ENCODE measurements at regions not wholly inside any gene's neighbourhood (a gene's known extent, or its start where the extent isn't known, plus 50 kb on each side); places are given as distances from the start of the nearest gene placed in this dataset.
"Not testable (repeated sequence)": the region's sequence is repeated elsewhere in the genome, so short reads cannot be mapped to it uniquely, and the experiment has no call there.

DNA sequence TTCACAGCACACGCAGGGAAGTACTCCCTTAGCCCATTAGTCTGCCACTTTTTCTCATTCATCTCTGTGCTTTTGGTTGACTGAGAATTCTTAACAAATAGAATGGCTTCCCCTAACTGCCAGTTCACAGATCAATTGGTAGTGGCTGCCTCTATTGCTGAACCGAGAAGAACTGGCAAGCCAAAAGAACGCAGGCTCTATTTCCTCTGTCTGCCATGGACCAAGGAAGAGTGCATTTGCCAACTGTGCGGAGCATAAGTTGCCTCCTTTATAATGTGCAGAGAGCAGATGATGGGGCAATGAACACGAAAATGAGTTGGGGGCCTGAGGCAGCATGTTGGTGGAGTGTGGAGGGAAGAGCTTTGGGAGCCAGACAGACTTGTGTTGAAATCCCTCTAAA lies 483.1 kb upstream of the CAMK1G start:
- no peak for DNase-seq

DNA sequence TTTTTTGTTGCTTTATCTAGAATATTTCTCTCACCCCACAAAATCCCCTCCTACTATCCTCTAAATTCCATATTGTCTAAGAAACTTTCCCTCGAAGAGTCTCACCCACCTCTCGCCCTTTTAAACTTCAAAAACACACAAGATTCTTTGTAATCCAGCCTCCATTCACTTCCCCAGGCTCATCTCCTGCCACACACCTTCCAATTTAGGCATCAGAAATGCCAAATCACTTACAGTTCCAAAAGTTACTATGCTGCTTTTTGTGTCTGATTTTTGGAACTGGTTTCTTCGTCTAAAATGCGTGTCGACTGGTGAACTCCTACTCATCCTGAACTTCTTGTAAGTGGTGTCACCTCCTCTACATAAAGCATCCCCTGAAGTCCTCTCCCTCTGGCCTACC lies 482.4 kb upstream of the CAMK1G start:
- no peak for DNase-seq

DNA sequence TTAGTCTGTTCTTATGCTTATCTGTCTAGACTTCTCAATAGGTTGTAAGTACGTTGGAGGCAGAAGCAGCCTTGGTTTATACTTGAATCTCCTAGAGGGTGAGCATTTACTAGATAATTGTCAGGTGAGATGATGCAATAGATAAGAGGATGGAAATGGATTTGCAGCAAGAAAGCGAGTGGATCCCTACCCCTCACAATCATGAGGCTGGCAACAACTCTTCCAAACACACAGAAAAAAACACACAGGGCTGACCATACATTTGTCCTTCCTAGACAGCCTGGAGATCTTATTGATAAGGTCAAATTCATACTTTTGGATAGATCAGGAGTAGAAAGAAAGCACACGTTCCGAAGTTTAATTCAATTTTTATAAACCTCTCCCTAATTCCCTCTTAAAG lies 481.4 kb upstream of the CAMK1G start:
- DNase-seq: no peak

DNA sequence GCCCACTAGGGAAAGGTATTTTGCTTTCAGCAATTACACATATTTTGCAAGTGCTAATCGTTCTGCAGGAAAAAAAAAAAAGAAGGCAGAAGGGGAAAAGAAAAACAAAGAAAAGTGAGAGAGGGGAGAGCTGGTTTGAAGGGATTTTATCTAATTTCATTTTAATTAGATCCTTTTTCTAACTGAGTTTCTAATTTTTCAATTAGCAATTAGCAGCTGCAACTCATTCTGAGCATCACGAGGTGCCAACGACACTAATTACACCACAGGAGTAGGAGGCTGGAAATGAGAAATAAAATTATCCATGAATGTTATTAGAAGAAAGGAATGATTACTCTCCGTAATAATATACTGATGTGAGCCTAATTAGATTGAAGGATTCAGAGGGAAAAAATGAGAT lies 481.0 kb upstream of the CAMK1G start:
- no peak for DNase-seq

DNA sequence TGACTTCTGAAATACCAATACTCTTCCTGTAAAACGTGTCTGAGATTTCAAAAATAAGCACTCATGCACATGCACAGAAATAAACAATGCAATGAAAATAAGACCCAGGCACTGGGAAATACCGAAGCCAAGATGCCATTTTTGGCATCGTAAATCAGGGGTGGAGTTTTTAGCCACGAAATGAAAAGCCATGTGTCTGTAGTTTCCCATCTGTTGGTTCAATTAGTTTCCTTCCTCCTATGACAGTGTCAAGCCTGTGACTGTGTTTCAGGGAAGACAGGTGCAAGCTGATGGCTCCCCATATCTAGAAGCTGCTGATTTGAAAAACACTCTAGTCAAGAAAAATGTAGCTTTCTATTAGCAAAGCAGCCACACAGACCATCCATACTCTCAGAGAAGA lies 480.4 kb upstream of the CAMK1G start:
- no peak for DNase-seq

DNA sequence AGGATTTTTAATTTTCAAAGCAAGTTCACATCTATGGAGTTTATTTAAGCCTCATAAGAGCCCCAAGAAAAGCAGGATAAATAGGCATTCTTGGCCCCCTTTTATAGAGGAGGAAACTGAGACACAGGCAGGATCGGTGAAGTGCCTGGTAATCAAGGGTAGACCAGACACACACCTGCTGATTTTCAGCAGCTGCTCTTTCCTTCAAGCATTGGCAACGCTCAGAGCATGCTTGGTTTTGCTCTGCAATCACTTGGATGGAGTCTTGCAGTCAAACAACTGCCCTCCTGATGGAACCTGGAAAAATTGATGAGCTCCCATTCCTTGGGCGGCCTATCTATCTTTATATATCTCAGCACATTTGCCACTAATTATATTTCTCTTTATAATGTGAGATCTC lies 478.9 kb upstream of the CAMK1G start:
- no peak for DNase-seq

DNA sequence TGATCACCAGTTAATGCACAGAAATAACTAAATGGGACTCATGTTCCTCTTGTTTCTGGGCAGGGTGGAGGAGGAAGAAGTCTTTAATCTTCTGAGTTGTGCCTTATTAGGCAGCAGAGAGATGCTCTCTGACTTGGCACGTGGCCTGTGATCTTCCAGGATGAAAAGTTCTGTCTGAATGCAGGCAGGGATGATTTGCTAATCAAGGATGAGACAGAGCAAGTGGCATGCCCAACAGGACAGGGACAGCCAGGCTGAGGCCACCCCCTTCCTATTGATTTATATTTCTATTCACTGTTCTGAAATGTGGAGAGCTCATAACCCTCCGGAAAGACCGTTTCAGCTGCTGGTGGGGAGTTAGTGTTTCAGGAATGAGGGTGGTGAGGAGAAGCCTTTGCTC lies 477.8 kb upstream of the CAMK1G start:
- DNase-seq: no peak

DNA sequence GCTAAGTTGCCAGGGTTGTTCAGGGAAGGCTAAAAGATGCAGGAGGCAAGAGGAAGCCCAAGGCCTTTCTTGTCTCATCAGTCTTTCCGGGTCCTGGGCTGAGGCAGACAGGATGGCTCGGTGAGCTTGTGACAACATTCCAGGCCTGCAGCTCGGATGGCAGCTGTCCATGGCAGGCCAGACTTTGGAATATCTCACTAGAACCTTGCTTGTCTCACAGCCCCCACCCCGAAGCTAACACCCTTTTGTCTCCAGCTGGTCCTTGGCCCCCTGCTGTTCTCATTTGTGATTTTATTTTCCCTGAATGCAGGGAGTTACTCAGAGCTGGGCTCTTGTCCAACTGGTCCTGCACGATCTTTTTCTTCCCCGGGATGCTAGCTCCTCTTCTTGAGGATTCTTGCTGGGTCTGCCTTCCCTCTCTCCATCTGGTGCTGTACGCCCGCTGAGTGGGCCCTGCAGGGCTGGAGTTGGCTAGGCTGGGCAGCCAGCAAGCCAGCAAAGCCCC lies 477.2 kb upstream of the CAMK1G start:
- no peak for DNase-seq

DNA sequence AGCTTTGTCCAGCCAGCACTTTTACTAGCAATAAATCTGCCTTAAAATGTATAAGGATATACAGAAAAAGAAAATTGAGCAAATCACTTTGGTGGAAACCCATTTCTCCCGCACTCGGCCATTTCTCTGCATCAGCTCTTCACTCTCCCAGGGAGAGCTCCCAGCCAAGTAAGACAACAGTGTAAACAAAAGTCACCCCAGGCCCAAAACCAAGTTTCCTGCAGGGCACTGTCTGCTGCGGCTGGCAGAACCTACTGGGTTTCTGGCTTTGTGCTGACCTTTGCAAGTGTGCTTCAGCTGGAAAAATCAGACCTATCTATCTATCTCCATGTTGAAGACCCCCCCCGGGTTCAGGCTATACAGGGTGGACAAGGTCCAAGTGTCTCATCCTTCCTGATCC lies 476.7 kb upstream of the CAMK1G start:
- no peak for DNase-seq

DNA sequence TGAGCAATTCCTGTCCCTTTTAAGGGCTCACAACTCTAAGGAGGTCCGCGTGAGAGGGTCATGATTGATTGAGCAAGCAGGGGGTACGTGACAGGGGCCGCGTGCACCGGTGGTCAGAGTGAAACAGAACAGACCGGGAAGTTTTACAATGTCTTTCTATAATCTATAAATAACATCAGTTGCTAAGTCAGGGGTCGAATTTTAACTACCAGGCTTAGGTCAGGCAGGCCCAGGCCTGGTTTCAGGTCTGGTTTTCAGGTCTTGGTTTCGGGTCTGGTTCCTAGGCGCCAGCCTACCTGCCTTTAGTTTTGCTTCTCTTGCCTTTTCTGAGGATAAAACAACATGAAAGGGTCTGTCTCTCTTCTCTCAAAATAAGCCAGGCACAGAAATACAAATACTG lies 476.0 kb upstream of the CAMK1G start:
- no peak for DNase-seq

DNA sequence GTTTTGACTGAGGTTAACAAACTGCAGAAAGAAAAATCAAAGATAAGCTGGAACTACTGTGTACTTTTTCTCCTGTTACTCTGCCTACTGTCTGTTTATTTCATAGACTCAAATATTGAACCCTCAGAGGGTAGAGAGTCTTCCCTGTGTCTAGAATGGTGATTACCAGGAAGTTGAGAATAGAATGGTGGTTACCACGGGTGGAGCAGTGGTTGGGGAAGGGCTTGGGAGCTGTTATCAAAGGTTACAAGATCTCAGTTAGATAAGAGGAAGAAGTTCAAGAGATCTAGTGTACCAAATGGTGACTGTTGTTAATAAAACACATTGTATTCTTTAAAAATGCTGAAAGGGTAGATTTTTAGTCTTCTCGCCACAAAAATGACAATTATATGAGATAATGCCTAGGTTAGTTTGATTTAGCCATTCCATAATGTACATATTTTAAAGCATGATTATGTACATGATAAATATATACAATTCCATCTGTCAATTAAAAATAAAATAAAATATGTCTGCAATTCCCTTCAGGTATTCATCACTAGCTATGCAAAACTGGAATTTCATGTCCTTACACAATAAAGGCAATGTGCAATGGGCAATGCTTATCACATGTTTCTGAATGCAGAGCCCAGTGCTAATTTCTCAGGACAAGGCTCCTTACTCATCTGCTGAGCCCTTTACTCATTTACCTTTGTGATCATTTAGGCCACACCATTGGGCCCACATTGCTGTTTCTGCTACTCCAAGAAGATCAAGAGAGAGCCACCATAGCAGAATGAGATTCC lies 474.3 kb upstream of the CAMK1G start:
- DNase-seq: no peak

DNA sequence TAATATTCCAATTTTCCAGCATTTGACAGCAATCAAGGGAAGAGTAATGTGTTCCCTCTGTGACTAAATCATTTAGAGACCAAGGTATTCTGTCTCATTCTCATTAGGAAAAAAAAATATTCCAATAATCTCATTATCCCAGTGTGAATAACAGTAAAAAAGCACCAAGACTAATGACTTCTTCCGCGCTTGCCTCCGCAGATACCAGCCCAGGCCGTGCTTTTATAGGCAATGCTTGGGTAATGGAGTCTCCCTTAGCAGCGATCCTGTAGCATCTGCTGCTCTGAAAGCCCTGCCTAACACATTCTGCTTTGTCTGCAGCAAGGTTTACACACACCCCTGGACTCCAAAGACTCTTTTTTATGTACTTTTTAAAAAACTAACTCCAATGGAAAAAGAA lies 470.0 kb upstream of the CAMK1G start:
- no peak for DNase-seq

DNA sequence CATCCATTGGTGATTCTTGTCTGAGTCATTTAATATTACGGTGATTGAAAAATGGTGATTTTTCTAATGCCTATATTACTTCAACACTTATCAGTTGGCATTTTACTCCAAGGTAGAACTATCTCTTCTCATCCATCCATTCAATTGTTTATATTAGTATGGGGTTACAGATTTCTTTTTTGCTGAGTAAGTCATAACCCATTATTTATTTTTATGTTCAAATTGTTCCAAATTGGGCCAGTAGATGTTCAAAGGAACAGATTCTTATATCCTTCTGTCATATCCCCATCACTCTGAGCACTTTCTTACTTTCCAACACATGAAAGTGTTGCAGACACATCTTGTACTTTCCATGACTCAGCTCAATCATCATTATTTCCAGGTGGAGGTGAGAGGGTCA lies 466.8 kb upstream of the CAMK1G start:
- no peak for DNase-seq

DNA sequence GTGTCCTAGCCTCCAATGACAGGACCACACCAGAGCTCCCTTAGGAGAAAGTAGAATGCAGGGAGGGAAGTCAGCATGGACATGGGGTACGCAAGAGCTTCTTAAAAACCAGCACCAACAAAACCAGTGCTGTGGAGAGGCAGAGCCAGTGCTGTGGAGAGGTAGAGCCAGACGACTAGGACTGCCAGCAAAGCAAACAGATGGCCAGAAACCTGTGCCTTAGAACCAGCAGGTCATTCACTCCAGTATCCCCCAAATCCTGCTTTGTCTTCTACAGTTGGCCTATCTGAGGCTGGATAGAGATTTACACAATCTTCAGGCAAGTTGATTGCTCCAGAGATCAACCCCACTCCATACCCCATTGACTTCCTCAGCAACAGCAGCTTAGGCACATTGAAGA lies 459.9 kb upstream of the CAMK1G start:
- DNase-seq: no peak

DNA sequence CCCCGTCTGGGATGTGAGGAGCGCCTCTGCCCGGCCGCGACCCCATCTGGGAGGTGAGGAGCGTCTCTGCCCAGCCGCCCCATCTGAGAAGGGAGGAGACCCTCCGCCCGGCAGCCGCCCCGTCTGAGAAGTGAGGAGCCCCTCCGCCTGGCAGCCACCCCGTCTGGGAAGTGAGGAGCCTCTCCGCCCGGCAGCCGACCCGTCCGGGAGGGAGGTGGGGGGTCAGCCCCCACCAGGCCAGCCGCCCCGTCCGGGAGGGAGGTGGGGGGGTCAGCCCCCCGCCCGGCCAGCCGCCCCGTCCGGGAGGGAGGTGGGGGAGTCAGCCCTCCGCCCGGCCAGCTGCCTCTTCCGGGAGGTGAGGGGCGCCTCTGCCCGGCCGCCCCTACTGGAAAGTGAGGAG lies 454.4 kb upstream of the CAMK1G start:
- not testable (repeated sequence) for DNase-seq

DNA sequence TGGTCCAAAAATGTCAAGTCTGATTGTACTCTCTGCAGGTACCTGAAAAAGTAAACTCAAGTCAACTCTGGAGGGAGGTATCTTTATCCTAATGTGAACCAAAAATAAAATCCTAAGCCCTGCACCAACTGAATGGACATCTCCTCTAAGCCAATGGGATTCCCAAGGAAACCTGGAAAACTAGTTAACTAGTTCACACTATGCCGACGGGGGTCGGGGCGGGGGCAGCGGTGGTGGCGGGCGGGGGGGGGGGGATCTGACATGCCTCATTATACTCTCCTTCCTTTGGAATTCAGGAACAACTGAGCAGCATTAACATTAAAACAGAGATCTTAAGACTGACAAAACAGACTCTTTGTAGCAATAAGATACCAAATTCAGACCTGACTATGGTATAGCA lies 452.6 kb upstream of the CAMK1G start:
- DNase-seq: no peak

DNA sequence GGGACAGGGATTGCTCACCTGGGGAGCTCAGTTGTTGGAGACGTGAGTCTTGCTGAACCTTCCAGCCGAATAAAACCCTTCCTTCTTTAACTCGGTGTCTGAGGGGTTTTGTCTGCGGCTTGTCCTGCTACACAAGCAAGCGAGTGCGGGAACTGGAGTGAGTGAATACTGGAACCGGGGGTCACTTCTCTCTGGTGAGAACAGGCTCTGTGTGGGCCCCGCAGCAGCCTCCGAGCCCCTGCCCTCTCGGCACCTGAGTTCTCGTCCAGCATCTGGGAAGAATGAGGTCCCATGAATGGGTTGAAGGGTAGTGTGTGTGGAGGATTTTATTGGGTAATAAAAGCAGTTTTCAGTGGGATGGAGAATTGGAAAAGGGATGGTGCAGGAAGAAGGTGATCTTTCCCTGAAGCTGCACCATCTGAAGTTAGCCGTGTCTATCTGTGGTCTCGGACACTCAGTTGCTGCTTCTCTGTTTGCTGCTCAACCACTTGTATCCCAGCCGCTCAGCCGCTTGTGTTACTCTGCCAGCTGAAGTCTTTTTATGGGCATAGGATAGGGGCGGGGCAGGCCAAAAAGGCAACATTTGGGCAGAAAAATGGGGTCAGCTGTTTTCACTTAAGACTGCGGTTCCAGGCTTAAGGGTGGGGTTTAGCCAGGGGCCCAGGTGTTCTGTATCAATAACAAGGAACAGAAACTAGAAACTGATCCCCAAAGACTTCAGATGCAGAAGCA lies 450.6 kb upstream of the CAMK1G start:
- no peak for DNase-seq

DNA sequence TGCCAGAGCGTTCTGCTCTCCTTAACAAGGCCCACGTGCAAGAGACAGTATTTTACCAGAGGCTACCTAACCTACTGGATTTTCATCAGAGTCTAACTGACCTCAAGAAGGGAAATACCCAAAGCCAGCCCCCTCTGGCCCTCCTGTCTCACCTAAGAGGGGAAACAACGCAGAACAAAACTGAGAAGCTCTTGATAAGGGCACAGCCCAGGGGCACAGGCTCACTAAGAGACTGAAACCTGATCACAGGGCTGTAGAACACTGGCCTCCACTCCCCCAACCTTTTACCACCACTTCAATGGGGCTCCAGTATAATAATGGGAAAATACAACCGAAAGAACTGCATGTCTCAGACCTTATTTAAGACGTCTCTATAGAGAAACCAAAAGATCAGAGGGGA lies 449.5 kb upstream of the CAMK1G start:
- DNase-seq: no peak

DNA sequence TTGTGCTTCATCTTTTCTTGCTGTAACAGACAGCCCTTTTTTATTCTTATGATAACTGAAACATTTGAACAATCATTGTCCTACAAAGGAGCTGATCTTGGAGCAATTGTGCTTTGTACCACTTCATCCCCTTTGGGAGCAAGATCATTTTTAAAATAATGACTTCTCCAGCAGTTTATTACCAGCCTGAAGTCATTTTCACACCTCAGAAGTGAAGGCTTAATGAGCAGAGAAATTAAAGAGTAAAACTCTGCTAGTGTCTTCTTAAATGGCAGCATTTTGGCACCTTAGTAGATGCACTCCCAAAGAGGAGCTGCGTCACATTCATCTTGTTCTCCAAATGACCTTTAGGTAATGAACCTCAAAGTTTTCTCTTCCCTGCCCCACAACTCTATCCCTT lies 439.6 kb upstream of the CAMK1G start:
- DNase-seq: no peak

DNA sequence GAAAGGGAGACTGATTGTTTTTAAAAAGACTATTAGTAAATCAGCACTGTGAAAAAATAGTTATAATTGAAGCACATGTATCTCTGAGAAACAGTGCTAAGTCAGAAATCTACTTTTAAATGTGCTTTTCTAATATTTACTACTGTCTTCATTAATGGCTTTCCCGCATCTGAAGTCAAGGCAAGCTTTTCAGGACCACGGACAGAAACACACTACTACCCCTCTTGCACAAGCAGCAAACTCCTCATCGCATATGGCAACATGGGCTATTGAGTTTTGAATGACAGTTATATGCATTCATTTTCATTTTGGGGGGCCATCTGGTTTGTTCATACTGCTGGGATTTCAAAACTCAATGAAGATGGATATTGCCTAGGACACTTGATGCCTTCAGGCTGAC lies 433.4 kb upstream of the CAMK1G start:
- no peak for DNase-seq

DNA sequence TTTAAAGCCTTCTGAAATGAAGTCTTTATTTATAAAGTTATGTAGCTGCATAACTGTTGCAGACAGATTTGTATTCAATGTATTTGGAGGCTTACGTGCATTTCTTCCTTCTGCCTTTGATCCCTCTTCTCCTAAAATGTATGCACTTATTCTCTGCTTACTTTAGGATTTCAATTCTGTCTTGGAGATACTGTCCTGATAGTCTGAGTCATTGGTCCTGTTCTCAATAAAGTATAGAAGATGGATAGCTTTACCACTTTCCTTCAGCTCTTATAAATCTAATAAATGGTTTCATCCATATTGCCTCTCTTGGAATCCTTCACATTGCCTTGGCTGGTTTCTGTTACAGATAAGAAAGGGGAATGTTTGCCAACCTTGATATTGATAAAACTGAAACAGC lies 430.1 kb upstream of the CAMK1G start:
- DNase-seq: no peak

DNA sequence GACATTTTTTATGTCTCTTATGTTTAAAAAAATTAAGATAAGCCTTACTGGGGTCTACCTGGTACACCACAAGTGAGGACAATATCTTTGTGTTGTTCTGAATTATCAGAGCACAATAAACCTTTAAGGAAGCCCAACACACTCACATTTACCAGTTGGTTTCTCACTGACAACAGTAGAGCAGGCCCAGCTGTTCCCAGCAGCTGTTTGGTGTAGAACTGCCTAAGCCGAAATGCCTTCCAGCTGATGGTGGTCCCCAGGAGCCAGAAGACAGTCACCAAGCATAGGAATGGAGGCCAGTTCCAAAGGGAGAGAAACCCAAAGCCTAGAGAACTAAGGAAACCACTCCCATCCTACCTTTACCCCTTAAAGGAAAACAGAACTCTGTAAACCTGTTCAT lies 428.6 kb upstream of the CAMK1G start:
- no peak for DNase-seq

DNA sequence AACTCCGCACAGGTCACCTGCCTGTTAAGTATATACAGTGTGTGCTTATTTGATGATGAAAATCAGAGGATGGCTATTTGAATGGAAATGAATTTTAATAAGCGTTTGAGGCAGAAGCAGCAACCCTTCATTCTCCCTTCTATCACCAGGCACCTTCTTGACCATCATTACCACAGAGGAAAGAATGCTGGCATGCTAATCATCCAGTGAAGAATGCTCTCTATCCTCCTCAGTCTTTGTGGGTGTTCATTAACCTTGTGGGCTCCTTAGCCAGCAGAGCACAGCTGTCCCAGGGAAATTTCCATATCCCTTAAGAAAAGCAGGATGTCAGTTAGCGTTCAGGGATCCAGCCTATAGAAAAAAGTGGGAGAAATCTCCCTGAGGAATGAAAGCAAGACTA lies 428.0 kb upstream of the CAMK1G start:
- no peak for DNase-seq

DNA sequence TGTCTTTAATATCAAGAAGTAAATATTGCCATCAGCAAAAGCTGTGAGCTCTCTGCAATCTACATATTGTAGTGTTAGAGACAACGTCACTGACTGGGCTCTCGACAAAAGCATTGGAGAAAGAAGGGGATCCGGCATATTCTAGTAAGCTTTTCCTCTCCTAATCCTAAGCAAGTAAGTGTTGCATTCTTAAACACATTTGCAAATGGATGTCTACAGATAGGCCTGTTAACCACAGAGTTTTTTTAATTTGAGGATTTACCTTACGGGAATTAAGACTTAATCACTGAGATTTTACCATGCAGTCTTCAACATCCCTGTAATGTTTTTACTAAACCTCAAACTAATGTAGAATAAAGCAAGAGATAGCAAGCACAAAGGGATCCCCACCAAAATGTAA lies 426.5 kb upstream of the CAMK1G start:
- DNase-seq: no peak
